ENCODE measurements at regions not wholly inside any gene's neighbourhood (a gene's known extent, or its start where the extent isn't known, plus 50 kb on each side); places are given as distances from the start of the nearest gene placed in this dataset.
"Not testable (repeated sequence)": the region's sequence is repeated elsewhere in the genome, so short reads cannot be mapped to it uniquely, and the experiment has no call there.

- Histone ChIP-seq H3K9me3 (ENCODE audit: low read depth, low read length) (no peaks in the 10 kb centered on the region), H3K4me3 (no peak overlapping the region), H3K36me3 (ENCODE audit: insufficient read depth, low read length) (no peaks in the 10 kb centered on the region), H3K9ac (ENCODE audit: insufficient read length) (no peak overlapping the region), H3K27ac (no peak overlapping the region)
- DNase-seq (ENCODE audit: low read depth, low spot score), result no peak
- TF ChIP-seq EZH2 (IDR thresholded peaks at IDR 0.05) (no peak), POLR2AphosphoS5 (IDR thresholded peaks at IDR 0.05; ENCODE audit: borderline replicate concordance, low read depth, low read length) (no peak), FOXP2 (optimal IDR thresholded peaks at IDR 0.05; ENCODE audit: control extremely low read depth, extremely low read length, insufficient read depth) (no peak)
Measured at GRCh38 chr14:105907276-105907675, 380.9 kb downstream of the TMEM121 start.

- H3K27ac ChIP-seq, result no peak overlapping the region
- no peaks in the 10 kb centered on the region for H3K9me3 ChIP-seq (ENCODE audit: low read depth, low read length)
- H3K4me3 ChIP-seq, result no peak overlapping the region
- DNase-seq (ENCODE audit: low read depth, low spot score), result no peak
- no peaks in the 10 kb centered on the region for H3K36me3 ChIP-seq (ENCODE audit: insufficient read depth, low read length)
- no peak overlapping the region for H3K9ac ChIP-seq (ENCODE audit: insufficient read length)
- TF ChIP-seq POLR2AphosphoS5 (IDR thresholded peaks at IDR 0.05; ENCODE audit: borderline replicate concordance, low read depth, low read length) (no peak), FOXP2 (optimal IDR thresholded peaks at IDR 0.05; ENCODE audit: control extremely low read depth, extremely low read length, insufficient read depth) (no peak), EZH2 (IDR thresholded peaks at IDR 0.05) (no peak)
Measured at GRCh38 chr14:105908006-105908405, 381.6 kb downstream of the TMEM121 start.

- no peak for DNase-seq (ENCODE audit: low read depth, low spot score)
- Histone ChIP-seq H3K9me3 (ENCODE audit: low read depth, low read length) (no peaks in the 10 kb centered on the region), H3K9ac (ENCODE audit: insufficient read length) (no peak overlapping the region)
Measured at GRCh38 chr14:105908481-105908911, 382.1 kb downstream of the TMEM121 start.

GRCh38 chr14:105909046-105909827 lies 382.9 kb downstream of the TMEM121 start:
- H3K4me3 ChIP-seq, result no peak overlapping the region
- no peak overlapping the region for H3K9ac ChIP-seq (ENCODE audit: insufficient read length)
- H3K36me3 ChIP-seq (ENCODE audit: insufficient read depth, low read length), result no peaks in the 10 kb centered on the region
- DNase-seq (ENCODE audit: low read depth, low spot score), result no peak
- TF ChIP-seq POLR2AphosphoS5 (IDR thresholded peaks at IDR 0.05; ENCODE audit: borderline replicate concordance, low read depth, low read length) (no peak), FOXP2 (optimal IDR thresholded peaks at IDR 0.05; ENCODE audit: control extremely low read depth, extremely low read length, insufficient read depth) (no peak), EZH2 (IDR thresholded peaks at IDR 0.05) (no peak)
- H3K27ac ChIP-seq, result no peak overlapping the region
- no peaks in the 10 kb centered on the region for H3K9me3 ChIP-seq (ENCODE audit: low read depth, low read length)

More at GRCh38 chr14:105908481-105908911, 382.1 kb downstream of the TMEM121 start:
- Histone ChIP-seq H3K36me3 (ENCODE audit: insufficient read depth, low read length) (no peaks in the 10 kb centered on the region), H3K27ac (no peak overlapping the region), H3K4me3 (no peak overlapping the region)
- TF ChIP-seq POLR2AphosphoS5 (IDR thresholded peaks at IDR 0.05; ENCODE audit: borderline replicate concordance, low read depth, low read length) (no peak), FOXP2 (optimal IDR thresholded peaks at IDR 0.05; ENCODE audit: control extremely low read depth, extremely low read length, insufficient read depth) (no peak)

- H3K36me3 ChIP-seq (ENCODE audit: insufficient read depth, low read length); H3K4me3 ChIP-seq; H3K9me3 ChIP-seq (ENCODE audit: low read depth, low read length); H3K9ac ChIP-seq (ENCODE audit: insufficient read length); DNase-seq (ENCODE audit: low read depth, low spot score); H3K27ac ChIP-seq: not testable (repeated sequence)
Measured at GRCh38 chr14:105909828-105910120, 383.4 kb downstream of the TMEM121 start.

- H3K27ac ChIP-seq, result no peak overlapping the region
- H3K4me3 ChIP-seq, result no peak overlapping the region
- H3K36me3 ChIP-seq (ENCODE audit: insufficient read depth, low read length), result no peaks in the 10 kb centered on the region
- no peak overlapping the region for H3K9ac ChIP-seq (ENCODE audit: insufficient read length)
- TF ChIP-seq FOXP2 (optimal IDR thresholded peaks at IDR 0.05; ENCODE audit: control extremely low read depth, extremely low read length, insufficient read depth) (no peak), POLR2AphosphoS5 (IDR thresholded peaks at IDR 0.05; ENCODE audit: borderline replicate concordance, low read depth, low read length) (no peak), EZH2 (IDR thresholded peaks at IDR 0.05) (no peak)
- no peaks in the 10 kb centered on the region for H3K9me3 ChIP-seq (ENCODE audit: low read depth, low read length)
- DNase-seq (ENCODE audit: low read depth, low spot score), result no peak
Measured at GRCh38 chr14:105910426-105910825, 384.0 kb downstream of the TMEM121 start.

- no peak for DNase-seq (ENCODE audit: low read depth, low spot score)
- H3K4me3 ChIP-seq, result no peak overlapping the region
- TF ChIP-seq EZH2 (IDR thresholded peaks at IDR 0.05), result no peak
- TF ChIP-seq FOXP2 (optimal IDR thresholded peaks at IDR 0.05; ENCODE audit: control extremely low read depth, extremely low read length, insufficient read depth), result no peak
- TF ChIP-seq POLR2AphosphoS5 (IDR thresholded peaks at IDR 0.05; ENCODE audit: borderline replicate concordance, low read depth, low read length), result no peak
- H3K27ac ChIP-seq, result no peak overlapping the region
- no peak overlapping the region for H3K9ac ChIP-seq (ENCODE audit: insufficient read length)
- H3K36me3 ChIP-seq (ENCODE audit: insufficient read depth, low read length), result no peaks in the 10 kb centered on the region
- H3K9me3 ChIP-seq (ENCODE audit: low read depth, low read length), result no peaks in the 10 kb centered on the region
Measured at GRCh38 chr14:105911006-105911847, 384.8 kb downstream of the TMEM121 start.

GRCh38 chr14:105911848-105912292 lies 385.5 kb downstream of the TMEM121 start:
- not testable (repeated sequence) for H3K9me3 ChIP-seq (ENCODE audit: low read depth, low read length)

More at GRCh38 chr14:105911848-105912292, 385.5 kb downstream of the TMEM121 start:
- DNase-seq (ENCODE audit: low read depth, low spot score); H3K27ac ChIP-seq; H3K9ac ChIP-seq (ENCODE audit: insufficient read length); H3K36me3 ChIP-seq (ENCODE audit: insufficient read depth, low read length); H3K4me3 ChIP-seq: not testable (repeated sequence)

Data from SK-N-MC (cell line).